ENCODE measurements at regions not wholly inside any gene's neighbourhood (a gene's known extent, or its start where the extent isn't known, plus 50 kb on each side); places are given as distances from the start of the nearest gene placed in this dataset.

DNA sequence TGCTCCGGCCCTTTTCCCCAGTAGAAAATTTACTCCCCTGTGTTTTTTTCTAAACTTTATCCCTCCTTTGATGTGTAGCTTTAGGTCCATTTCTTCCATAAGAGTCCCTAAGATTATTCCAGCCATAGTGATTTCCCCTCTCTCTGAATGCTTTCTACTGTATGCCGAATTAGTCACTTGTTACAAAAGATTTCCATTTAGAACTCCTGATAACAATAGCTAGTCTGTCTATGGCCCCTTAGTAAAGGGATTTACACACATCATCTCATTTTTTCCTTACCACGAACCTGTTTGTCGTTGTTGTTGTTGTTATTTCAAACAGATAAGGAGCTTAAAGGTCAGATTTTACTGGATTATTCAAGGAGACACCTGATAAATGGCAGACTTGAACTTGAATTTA is 256.1 kb downstream of the PAX3 start:
- Histone ChIP-seq H3K36me3 (ENCODE audit: control insufficient read depth, insufficient read depth, low read length) (no peaks in the 10 kb centered on the region), H3K4me2 (ENCODE audit: extremely low read depth, insufficient read depth, low read length) (no peak overlapping the region), H3K27me3 (ENCODE audit: control insufficient read depth, insufficient read depth, low read length) (no peaks in the 10 kb centered on the region), H3K4me3 (replicated peaks in 1 of 4; ENCODE audit: control extremely low read depth in 1 of 4, insufficient read depth in 1 of 4, low read depth in 3 of 4, low read length in 4 of 4) (no peak overlapping the region), H3K27ac (ENCODE audit: insufficient read depth, low read length) (no peak overlapping the region), H3K9me3 (ENCODE audit: control insufficient read depth, insufficient read depth, low read depth, low read length) (no peaks in the 10 kb centered on the region), H4K20me1 (ENCODE audit: control insufficient read depth, extremely low read depth, insufficient read depth, low read length) (no peaks in the 10 kb centered on the region), H3K4me1 (ENCODE audit: control insufficient read depth, extremely low read depth, insufficient read depth, low read length) (no peaks in the 10 kb centered on the region), H2AFZ (ENCODE audit: low read length) (no peak overlapping the region), H3K9ac (ENCODE audit: insufficient read depth, low read length) (no peak overlapping the region), H3K79me2 (ENCODE audit: control insufficient read depth, insufficient read depth, low read length) (no peaks in the 10 kb centered on the region)
- DNase-seq (ENCODE audit: low read depth in 2 of 2), result no peak
- TF ChIP-seq EZH2 (IDR thresholded peaks at IDR 0.05; ENCODE audit: low read length, missing control alignments), result no peak

DNA sequence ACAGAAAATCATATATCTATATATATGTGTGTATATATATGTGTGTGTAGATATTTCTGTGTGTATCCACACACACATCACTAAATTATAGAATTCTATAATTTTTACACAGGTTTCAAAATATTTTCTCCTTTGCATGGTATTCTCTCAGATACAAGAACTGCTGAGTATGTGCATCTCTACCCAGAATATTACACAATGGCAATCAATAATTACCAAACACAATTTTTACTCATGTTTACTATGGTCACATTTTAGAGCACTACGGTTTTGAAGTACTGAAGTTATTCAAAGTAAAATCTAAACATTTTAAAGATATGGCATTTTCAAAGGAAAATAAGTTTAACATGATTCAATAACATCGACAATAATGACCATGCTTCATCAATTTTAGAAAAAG is 258.5 kb downstream of the PAX3 start:
- Histone ChIP-seq H3K27ac (ENCODE audit: insufficient read depth, low read length) (no peak overlapping the region), H4K20me1 (ENCODE audit: control insufficient read depth, extremely low read depth, insufficient read depth, low read length) (no peaks in the 10 kb centered on the region), H3K27me3 (ENCODE audit: control insufficient read depth, insufficient read depth, low read length) (no peaks in the 10 kb centered on the region), H2AFZ (ENCODE audit: low read length) (no peak overlapping the region), H3K9me3 (ENCODE audit: control insufficient read depth, insufficient read depth, low read depth, low read length) (no peaks in the 10 kb centered on the region), H3K4me1 (ENCODE audit: control insufficient read depth, extremely low read depth, insufficient read depth, low read length) (no peaks in the 10 kb centered on the region), H3K36me3 (ENCODE audit: control insufficient read depth, insufficient read depth, low read length) (no peaks in the 10 kb centered on the region), H3K4me3 (replicated peaks in 1 of 4; ENCODE audit: control extremely low read depth in 1 of 4, insufficient read depth in 1 of 4, low read depth in 3 of 4, low read length in 4 of 4) (no peak overlapping the region), H3K4me2 (ENCODE audit: extremely low read depth, insufficient read depth, low read length) (no peak overlapping the region), H3K79me2 (ENCODE audit: control insufficient read depth, insufficient read depth, low read length) (no peaks in the 10 kb centered on the region), H3K9ac (ENCODE audit: insufficient read depth, low read length) (no peak overlapping the region)
- no peak for DNase-seq (ENCODE audit: low read depth in 2 of 2)
- TF ChIP-seq, protein P1, sequence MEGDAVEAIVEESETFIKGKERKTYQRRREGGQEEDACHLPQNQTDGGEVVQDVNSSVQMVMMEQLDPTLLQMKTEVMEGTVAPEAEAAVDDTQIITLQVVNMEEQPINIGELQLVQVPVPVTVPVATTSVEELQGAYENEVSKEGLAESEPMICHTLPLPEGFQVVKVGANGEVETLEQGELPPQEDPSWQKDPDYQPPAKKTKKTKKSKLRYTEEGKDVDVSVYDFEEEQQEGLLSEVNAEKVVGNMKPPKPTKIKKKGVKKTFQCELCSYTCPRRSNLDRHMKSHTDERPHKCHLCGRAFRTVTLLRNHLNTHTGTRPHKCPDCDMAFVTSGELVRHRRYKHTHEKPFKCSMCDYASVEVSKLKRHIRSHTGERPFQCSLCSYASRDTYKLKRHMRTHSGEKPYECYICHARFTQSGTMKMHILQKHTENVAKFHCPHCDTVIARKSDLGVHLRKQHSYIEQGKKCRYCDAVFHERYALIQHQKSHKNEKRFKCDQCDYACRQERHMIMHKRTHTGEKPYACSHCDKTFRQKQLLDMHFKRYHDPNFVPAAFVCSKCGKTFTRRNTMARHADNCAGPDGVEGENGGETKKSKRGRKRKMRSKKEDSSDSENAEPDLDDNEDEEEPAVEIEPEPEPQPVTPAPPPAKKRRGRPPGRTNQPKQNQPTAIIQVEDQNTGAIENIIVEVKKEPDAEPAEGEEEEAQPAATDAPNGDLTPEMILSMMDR (conservative IDR thresholded peaks at IDR 0.05 in 1 of 2, IDR thresholded peaks at IDR 0.05 in 1 of 2; ENCODE audit: low read depth in 1 of 2, low read length in 2 of 2), result no peak
- TF ChIP-seq EZH2 (IDR thresholded peaks at IDR 0.05; ENCODE audit: low read length, missing control alignments), result no peak

DNA sequence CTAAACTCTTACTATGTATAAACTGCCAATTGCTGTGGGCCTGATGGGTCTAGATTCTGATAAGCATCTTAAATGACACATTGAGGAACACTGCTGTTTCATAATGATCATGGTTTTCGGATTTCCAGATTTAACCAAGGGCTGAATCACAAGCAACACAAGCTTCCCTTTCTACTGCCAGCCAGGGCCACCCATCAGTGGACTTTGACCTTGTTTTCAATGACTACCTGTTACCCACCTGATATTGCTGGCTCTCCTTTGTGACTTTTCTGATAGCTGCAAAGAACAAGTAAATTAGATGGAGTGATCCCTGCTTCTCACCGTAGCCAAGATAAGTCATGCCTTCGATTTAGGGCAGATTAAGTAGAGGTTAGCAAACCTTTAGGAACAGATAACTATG is 259.0 kb downstream of the PAX3 start:
- no peak overlapping the region for H3K4me3 ChIP-seq (replicated peaks in 1 of 4; ENCODE audit: control extremely low read depth in 1 of 4, insufficient read depth in 1 of 4, low read depth in 3 of 4, low read length in 4 of 4)
- no peak overlapping the region for H3K4me2 ChIP-seq (ENCODE audit: extremely low read depth, insufficient read depth, low read length)
- no peak for TF ChIP-seq EZH2 (IDR thresholded peaks at IDR 0.05; ENCODE audit: low read length, missing control alignments)
- TF ChIP-seq, protein P1 (conservative IDR thresholded peaks at IDR 0.05 in 1 of 2, IDR thresholded peaks at IDR 0.05 in 1 of 2; ENCODE audit: low read depth in 1 of 2, low read length in 2 of 2), result no peak
- no peak overlapping the region for H3K9ac ChIP-seq (ENCODE audit: insufficient read depth, low read length)
- no peaks in the 10 kb centered on the region for H3K36me3 ChIP-seq (ENCODE audit: control insufficient read depth, insufficient read depth, low read length)
- H3K4me1 ChIP-seq (ENCODE audit: control insufficient read depth, extremely low read depth, insufficient read depth, low read length), result no peaks in the 10 kb centered on the region
- no peaks in the 10 kb centered on the region for H3K79me2 ChIP-seq (ENCODE audit: control insufficient read depth, insufficient read depth, low read length)
- H2AFZ ChIP-seq (ENCODE audit: low read length), result no peak overlapping the region
- no peaks in the 10 kb centered on the region for H4K20me1 ChIP-seq (ENCODE audit: control insufficient read depth, extremely low read depth, insufficient read depth, low read length)
- DNase-seq (ENCODE audit: low read depth in 2 of 2), result no peak
- no peaks in the 10 kb centered on the region for H3K9me3 ChIP-seq (ENCODE audit: control insufficient read depth, insufficient read depth, low read depth, low read length)
- no peak overlapping the region for H3K27ac ChIP-seq (ENCODE audit: insufficient read depth, low read length)
- no peaks in the 10 kb centered on the region for H3K27me3 ChIP-seq (ENCODE audit: control insufficient read depth, insufficient read depth, low read length)
